ENCODE measurements at regions not wholly inside any gene's neighbourhood (a gene's known extent, or its start where the extent isn't known, plus 50 kb on each side); places are given as distances from the start of the nearest gene placed in this dataset.

- Histone ChIP-seq H3K4me2 (no peak overlapping the region), H3K9me3 (ENCODE audit: low read depth) (no peaks in the 10 kb centered on the region), H4K20me1 (ENCODE audit: insufficient read depth, poor library complexity, severe bottlenecking) (no peaks in the 10 kb centered on the region), H3K4me1 (ENCODE audit: insufficient read depth) (no peaks in the 10 kb centered on the region), H3K27me3 (no peaks in the 10 kb centered on the region), H3K79me2 (no peaks in the 10 kb centered on the region), H3K9me2 (replicated peaks; ENCODE audit: insufficient read depth) (no peaks in the 10 kb centered on the region), H3K27ac (no peak overlapping the region), H3K36me3 (replicated peaks; ENCODE audit: insufficient read depth, low read depth) (no peaks in the 10 kb centered on the region), H2AFZ (no peak overlapping the region), H3K4me3 (no peak overlapping the region)
- no peak for DNase-seq (ENCODE audit: low spot score)
- TF ChIP-seq EZH2 (IDR thresholded peaks at IDR 0.05; ENCODE audit: borderline replicate concordance) (no peak), EZH2phosphoT487 (IDR thresholded peaks at IDR 0.05; ENCODE audit: low read depth, severe bottlenecking, unreplicated experiment) (no peak), CTCF (IDR thresholded peaks at IDR 0.05; ENCODE audit: poor library complexity) (no peak)
- WGBS (ENCODE audit: low lambda C conversion rate, missing lambda C conversion rate) = 91% methylated on average over 6 of the region's 6 CpGs
These were observed 186.3 kb upstream of the MME start for GRCh38 chr3:154893813-154894212.

GRCh38 chr3:154889227-154889634 lies 190.9 kb upstream of the MME start:
- Histone ChIP-seq H3K27ac (no peak overlapping the region), H3K27me3 (no peaks in the 10 kb centered on the region), H3K36me3 (replicated peaks; ENCODE audit: insufficient read depth, low read depth) (no peaks in the 10 kb centered on the region), H3K9me2 (replicated peaks; ENCODE audit: insufficient read depth) (no peaks in the 10 kb centered on the region), H3K9me3 (ENCODE audit: low read depth) (no peaks in the 10 kb centered on the region), H2AFZ (no peak overlapping the region), H3K4me2 (no peak overlapping the region), H3K4me3 (no peak overlapping the region), H4K20me1 (ENCODE audit: insufficient read depth, poor library complexity, severe bottlenecking) (no peaks in the 10 kb centered on the region), H3K79me2 (no peaks in the 10 kb centered on the region), H3K4me1 (ENCODE audit: insufficient read depth) (no peaks in the 10 kb centered on the region)
- TF ChIP-seq CTCF (IDR thresholded peaks at IDR 0.05; ENCODE audit: poor library complexity) (no peak), EZH2 (IDR thresholded peaks at IDR 0.05; ENCODE audit: borderline replicate concordance) (no peak), EZH2phosphoT487 (IDR thresholded peaks at IDR 0.05; ENCODE audit: low read depth, severe bottlenecking, unreplicated experiment) (no peak)
- WGBS (ENCODE audit: low lambda C conversion rate, missing lambda C conversion rate) = over 99% methylated on average over 31 of the region's 36 CpGs
- no peak for DNase-seq (ENCODE audit: low spot score)

GRCh38 chr3:154887869-154888268 lies 192.2 kb upstream of the MME start:
- no peak for TF ChIP-seq EZH2 (IDR thresholded peaks at IDR 0.05; ENCODE audit: borderline replicate concordance)
- TF ChIP-seq CTCF (IDR thresholded peaks at IDR 0.05; ENCODE audit: poor library complexity) = no peak
- TF ChIP-seq EZH2phosphoT487 (IDR thresholded peaks at IDR 0.05; ENCODE audit: low read depth, severe bottlenecking, unreplicated experiment) = no peak
- H2AFZ ChIP-seq = no peak overlapping the region
- DNase-seq (ENCODE audit: low spot score) = no peak
- no peaks in the 10 kb centered on the region for H3K9me3 ChIP-seq (ENCODE audit: low read depth)
- no peaks in the 10 kb centered on the region for H4K20me1 ChIP-seq (ENCODE audit: insufficient read depth, poor library complexity, severe bottlenecking)
- no peak overlapping the region for H3K4me2 ChIP-seq
- H3K4me3 ChIP-seq = no peak overlapping the region
- H3K4me1 ChIP-seq (ENCODE audit: insufficient read depth) = no peaks in the 10 kb centered on the region
- H3K79me2 ChIP-seq = no peaks in the 10 kb centered on the region
- WGBS (ENCODE audit: low lambda C conversion rate, missing lambda C conversion rate) = 91% methylated on average over 3 of the region's 3 CpGs
- H3K27me3 ChIP-seq = no peaks in the 10 kb centered on the region
- H3K27ac ChIP-seq = no peak overlapping the region
- no peaks in the 10 kb centered on the region for H3K9me2 ChIP-seq (replicated peaks; ENCODE audit: insufficient read depth)
- no peaks in the 10 kb centered on the region for H3K36me3 ChIP-seq (replicated peaks; ENCODE audit: insufficient read depth, low read depth)

- TF ChIP-seq EZH2 (IDR thresholded peaks at IDR 0.05; ENCODE audit: borderline replicate concordance) (no peak), EZH2phosphoT487 (IDR thresholded peaks at IDR 0.05; ENCODE audit: low read depth, severe bottlenecking, unreplicated experiment) (no peak)
- no peaks in the 10 kb centered on the region for H4K20me1 ChIP-seq (ENCODE audit: insufficient read depth, poor library complexity, severe bottlenecking)
- no peaks in the 10 kb centered on the region for H3K4me1 ChIP-seq (ENCODE audit: insufficient read depth)
- H3K36me3 ChIP-seq (replicated peaks; ENCODE audit: insufficient read depth, low read depth) = no peaks in the 10 kb centered on the region
- peak overlapping the region; percentile 32 for H3K27ac ChIP-seq
- no peaks in the 10 kb centered on the region for H3K27me3 ChIP-seq
- no peaks in the 10 kb centered on the region for H3K9me3 ChIP-seq (ENCODE audit: low read depth)
- H3K4me3 ChIP-seq = no peak overlapping the region
- WGBS (ENCODE audit: low lambda C conversion rate, missing lambda C conversion rate) = 35% methylated on average over 3 of the region's 3 CpGs
- H3K4me2 ChIP-seq = peak overlapping the region; percentile 15
- H2AFZ ChIP-seq = no peak overlapping the region
- DNase-seq (ENCODE audit: low spot score) = peak; percentile 29
- no peaks in the 10 kb centered on the region for H3K9me2 ChIP-seq (replicated peaks; ENCODE audit: insufficient read depth)
- H3K79me2 ChIP-seq = no peaks in the 10 kb centered on the region
These were observed 193.7 kb upstream of the MME start for GRCh38 chr3:154886437-154886836.

All from hepatocyte (in vitro differentiated cells).